Heart left ventricle (tissue), 16 donors: ENCODE measurements at regions not wholly inside any gene's neighbourhood (a gene's known extent, or its start where the extent isn't known, plus 50 kb on each side); places are given as distances from the start of the nearest gene placed in this dataset.

Experiments
- ATAC-seq, 4 donors: fragments of 200-7000 bp; cut with Tn5 transposase; one replicate each; pipeline ENCODE4 v1.9.1; 2020 to 2022; ENCODE audit warnings: moderate library complexity in 4 of 4, mild to moderate bottlenecking in 3 of 4, moderate number of reproducible peaks in 1 of 4
- DNase-seq, 5 donors: peaks; one replicate each; pipeline ENCODE4 v3.0.0-alpha.2; 2020
- H3K27ac ChIP-seq, 12 donors: fragments of 200-600 bp; sonication (generic) in 4 of 12; one replicate each; pipeline versions ENCODE4 v1.5.0 to v1.8.0; 2016 to 2022; ENCODE audit warnings: mild to moderate bottlenecking in 2 of 12
- H3K27me3 ChIP-seq, 9 donors: fragments of 200-600 bp; sonication (generic) in 2 of 9; one replicate each; pipeline versions ENCODE4 v1.5.1 to v1.8.0; 2016 to 2022; ENCODE audit warnings: mild to moderate bottlenecking in 3 of 9
- H3K36me3 ChIP-seq, 9 donors: fragments of 200-600 bp; sonication (generic) in 2 of 9; one replicate each; pipeline versions ENCODE4 v1.5.0 to v1.8.0; 2018 to 2022; ENCODE audit warnings: mild to moderate bottlenecking in 2 of 9
- H3K4me1 ChIP-seq, 12 donors: fragments of 200-600 bp; sonication (generic) in 4 of 12; one replicate each; pipeline versions ENCODE4 v1.5.0 to v1.8.0; 2016 to 2022; ENCODE audit warnings: mild to moderate bottlenecking in 3 of 12
- H3K4me3 ChIP-seq, 12 donors: fragments of 200-600 bp; sonication (generic) in 4 of 12; one replicate each; pipeline versions ENCODE4 v1.5.0 to v1.8.0; 2017 to 2022; ENCODE audit warnings: mild to moderate bottlenecking in 9 of 12, moderate library complexity in 4 of 12
- H3K9me3 ChIP-seq, 12 donors: fragments of 200-600 bp; sonication (generic) in 4 of 12; one replicate each; pipeline versions ENCODE4 v1.5.0 to v1.8.0; 2016 to 2022; ENCODE audit warnings: mild to moderate bottlenecking in 1 of 12
- POLR2A ChIP-seq, 2 donors: fragments of 450-650 bp; IDR thresholded peaks; one replicate each; pipeline ENCODE4 v1.6.1; 2017; ENCODE audit warnings: antibody characterized with exemption in 2 of 2, mild to moderate bottlenecking in 2 of 2, moderate library complexity in 2 of 2
- WGBS, 4 donors: extraction: QIAGEN DNeasy Blood & Tissue Kit in 2 of 4; methylation state at CpG; one replicate each; pipeline versions ENCODE4 v1.1.5 to v1.1.7; 2013 to 2018; 5-methylcytosine and 5-hydroxymethylcytosine counted together
- intact Hi-C, 10 donors: fragments of 100-400 bp; cut with DNase I; formaldehyde crosslinking; loops; one replicate each; pipeline versions ENCODE4 v1.11.1 to v1.14.2; 2022
- TF ChIP-seq, protein P1 (sequence below), 12 donors: fragments of 200-600 bp; sonication (generic) in 4 of 12; IDR thresholded peaks; one replicate each; pipeline versions ENCODE4 v1.5.0 to v1.8.0; 2018 to 2022; ENCODE audit warnings: antibody characterized with exemption in 12 of 12, mild to moderate bottlenecking in 5 of 12
- donor health status: ischemic (EF 13 %, LVEDD 7.1; RV severe dilation, severe dysfunction).
- donor health status: healthy with polysubstance abuse.
- donor health status: DM: no; HTN: yes; CAD: no.
- donor health status: DM: no; HTN: no; CAD: no.
- donor health status: ischemic (EF 25% LVEDD 6.9; RV normal size, moderate dysfunction).
- donor health status: ischemic (EF 25% LVEDD 5.7; RV mildly dilated, moderate dysfunction).
- donor health status: healthy.
- donor health status: DM: yes; HTN: yes; CAD: no.
- donor health status: ischemic (EF 35%, LVEDD 5.7; RV mildly dilated, moderate dysfunction).
- donor health status: nonischemic (EF 11% LVEDD 7.7; RV severe dilation, severe dysfunction).
- donor health status: DM: yes; HTN: yes; CAD: no.
- donor health status: PGD.
- donor health status: ischemic (EF 29% LVEDD 5.4; RV normal size, mild dysfunction).
- donor health status: nonischemic (EF 23%, LVEDD 6.1; RV moderate dilation, normal function).

DNA sequence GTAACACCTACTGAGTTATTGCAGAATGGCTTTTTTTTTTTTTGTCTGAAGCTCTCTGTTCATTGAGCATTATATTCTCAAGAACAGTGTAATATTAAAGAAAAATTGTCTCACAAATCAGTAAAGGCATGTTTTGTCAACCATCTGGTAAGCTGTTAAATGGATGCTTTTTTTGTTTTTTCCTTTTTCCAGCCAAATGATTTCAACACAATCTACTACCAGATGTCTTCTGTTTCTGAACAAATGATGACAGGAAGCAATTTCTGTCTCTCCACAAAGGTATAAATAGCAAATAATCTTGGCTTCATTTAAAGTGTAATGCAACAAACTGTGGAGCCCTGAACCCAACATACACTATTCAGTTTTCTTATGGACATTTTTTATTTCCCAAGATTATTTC lies 78.6 kb upstream of the RGS2 start:
- peak in 1 of 4 donors; percentile 43 for ATAC-seq
- no peak overlapping the region for H3K4me3 ChIP-seq
- H3K4me1 ChIP-seq = peaks cover 0 to 16% (median 10%) of the 10 kb centered on the region in 12 donors
- DNase-seq = no peak
- H3K27ac ChIP-seq = no peak overlapping the region
- TF ChIP-seq POLR2A (IDR thresholded peaks at IDR 0.05) = no peak
- TF ChIP-seq, protein P1, sequence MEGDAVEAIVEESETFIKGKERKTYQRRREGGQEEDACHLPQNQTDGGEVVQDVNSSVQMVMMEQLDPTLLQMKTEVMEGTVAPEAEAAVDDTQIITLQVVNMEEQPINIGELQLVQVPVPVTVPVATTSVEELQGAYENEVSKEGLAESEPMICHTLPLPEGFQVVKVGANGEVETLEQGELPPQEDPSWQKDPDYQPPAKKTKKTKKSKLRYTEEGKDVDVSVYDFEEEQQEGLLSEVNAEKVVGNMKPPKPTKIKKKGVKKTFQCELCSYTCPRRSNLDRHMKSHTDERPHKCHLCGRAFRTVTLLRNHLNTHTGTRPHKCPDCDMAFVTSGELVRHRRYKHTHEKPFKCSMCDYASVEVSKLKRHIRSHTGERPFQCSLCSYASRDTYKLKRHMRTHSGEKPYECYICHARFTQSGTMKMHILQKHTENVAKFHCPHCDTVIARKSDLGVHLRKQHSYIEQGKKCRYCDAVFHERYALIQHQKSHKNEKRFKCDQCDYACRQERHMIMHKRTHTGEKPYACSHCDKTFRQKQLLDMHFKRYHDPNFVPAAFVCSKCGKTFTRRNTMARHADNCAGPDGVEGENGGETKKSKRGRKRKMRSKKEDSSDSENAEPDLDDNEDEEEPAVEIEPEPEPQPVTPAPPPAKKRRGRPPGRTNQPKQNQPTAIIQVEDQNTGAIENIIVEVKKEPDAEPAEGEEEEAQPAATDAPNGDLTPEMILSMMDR (IDR thresholded peaks at IDR 0.05) = no peak
- intact Hi-C loops = no loop called here
- peaks cover 0 to 5% (median 0%) of the 10 kb centered on the region in 12 donors for H3K9me3 ChIP-seq
- H3K36me3 ChIP-seq = no peaks in the 10 kb centered on the region
- no peaks in the 10 kb centered on the region for H3K27me3 ChIP-seq

DNA sequence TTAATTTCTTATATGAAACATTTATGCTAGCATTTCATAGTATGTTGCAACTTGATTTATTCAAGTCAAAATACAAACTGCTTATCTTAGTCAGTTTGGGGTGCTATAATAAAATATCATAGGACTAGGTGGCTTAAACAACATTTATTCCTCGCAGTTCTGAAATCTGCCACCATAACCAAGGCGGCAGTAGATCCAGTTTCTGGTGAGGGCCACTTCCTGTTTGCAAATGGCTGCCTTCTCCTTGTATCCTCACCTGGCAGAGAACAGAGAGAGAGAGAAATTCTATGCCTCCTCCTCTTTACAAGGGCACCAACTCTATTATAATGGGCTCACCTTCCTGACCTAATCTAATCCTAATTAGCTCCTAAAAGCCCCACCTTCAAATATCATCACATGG lies 76.1 kb upstream of the RGS2 start:
- 94 to 100% (median 98%) methylated on average over 2 of the region's 2 CpGs for WGBS, 4 donors
- Histone ChIP-seq H3K36me3 (no peaks in the 10 kb centered on the region), H3K4me3 (no peak overlapping the region), H3K9me3 (peaks cover 0 to 5% (median 0%) of the 10 kb centered on the region in 12 donors), H3K27me3 (no peaks in the 10 kb centered on the region), H3K4me1 (peaks cover 0 to 16% (median 10%) of the 10 kb centered on the region in 12 donors), H3K27ac (no peak overlapping the region)
- DNase-seq (no peak), ATAC-seq (no peak)
- TF ChIP-seq, protein P1 (IDR thresholded peaks at IDR 0.05) = peak in 1 of 12 donors; percentile 6
- TF ChIP-seq POLR2A (IDR thresholded peaks at IDR 0.05) = no peak
- intact Hi-C loops = no loop called here

DNA sequence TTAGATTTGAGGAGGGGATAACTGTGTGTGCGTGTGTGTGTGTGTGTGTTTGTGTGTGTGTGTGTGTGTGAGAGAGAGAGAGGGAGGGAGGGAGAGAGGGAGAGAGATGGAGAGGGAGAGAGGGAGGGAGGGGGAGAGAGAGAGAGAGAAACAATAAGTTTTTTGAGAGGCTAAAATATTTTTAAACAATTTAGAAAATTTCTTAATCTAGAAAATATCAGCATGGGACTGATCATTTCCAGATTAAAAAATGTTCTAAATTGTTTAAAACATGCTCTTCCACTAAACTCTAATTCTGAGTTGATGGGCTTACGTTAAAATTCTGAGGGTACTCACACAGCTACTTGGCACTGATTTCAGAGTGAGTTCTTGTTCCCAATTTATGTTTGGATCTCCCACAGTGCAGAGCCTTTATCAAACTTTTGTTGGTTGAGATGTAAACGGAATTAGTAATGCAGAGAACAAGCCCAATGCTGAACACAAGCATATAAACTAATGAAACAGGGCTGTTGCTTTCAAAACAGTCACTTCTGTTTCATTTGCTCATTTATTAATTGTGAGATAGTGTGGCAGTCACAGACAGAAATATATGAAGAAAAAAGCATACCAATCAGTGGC lies 73.4 kb upstream of the RGS2 start:
- peaks cover 0 to 4% (median 0%) of the 10 kb centered on the region in 12 donors for H3K9me3 ChIP-seq
- WGBS, 4 donors = 73 to 84% (median 80%) methylated on average over 3 of the region's 3 CpGs
- TF ChIP-seq, protein P1 (IDR thresholded peaks at IDR 0.05) = no peak
- TF ChIP-seq POLR2A (IDR thresholded peaks at IDR 0.05) = no peak
- ATAC-seq (no peak), DNase-seq (no peak)
- intact Hi-C loops = no loop called here
- no peaks in the 10 kb centered on the region for H3K36me3 ChIP-seq
- peaks cover 0 to 2% (median 0%) of the 10 kb centered on the region in 12 donors for H3K4me1 ChIP-seq
- H3K27me3 ChIP-seq = no peaks in the 10 kb centered on the region
- no peak overlapping the region for H3K27ac ChIP-seq
- no peak overlapping the region for H3K4me3 ChIP-seq

DNA sequence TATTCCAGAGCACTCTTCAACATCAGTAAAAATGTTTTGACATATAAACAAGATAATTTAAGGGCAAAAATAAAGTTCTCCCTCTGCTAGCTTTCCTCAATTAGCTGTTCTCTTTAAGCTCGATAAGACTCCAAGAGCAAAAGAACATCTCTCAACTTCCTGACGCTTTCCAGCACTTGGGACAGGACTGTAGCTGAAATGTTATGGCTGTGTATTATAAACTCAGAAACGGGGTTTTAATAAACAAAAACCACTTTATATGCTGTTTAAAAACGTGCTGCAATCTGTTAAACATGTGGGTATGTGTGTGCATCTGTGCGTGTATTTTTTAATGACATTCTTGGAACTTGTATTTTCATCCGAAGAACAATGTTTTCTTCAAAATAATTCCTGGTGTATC lies 71.5 kb upstream of the RGS2 start:
- no peak overlapping the region for H3K4me3 ChIP-seq
- no peaks in the 10 kb centered on the region for H3K4me1 ChIP-seq
- TF ChIP-seq, protein P1 (IDR thresholded peaks at IDR 0.05) = no peak
- no peak for TF ChIP-seq POLR2A (IDR thresholded peaks at IDR 0.05)
- DNase-seq = no peak
- WGBS, 4 donors = 60 to 73% (median 64%) methylated on average over 6 of the region's 6 CpGs
- no peak for ATAC-seq
- H3K36me3 ChIP-seq = no peaks in the 10 kb centered on the region
- no peak overlapping the region for H3K27ac ChIP-seq
- intact Hi-C loops = no loop called here
- peaks cover 0 to 9% (median 0%) of the 10 kb centered on the region in 12 donors for H3K9me3 ChIP-seq
- H3K27me3 ChIP-seq = no peaks in the 10 kb centered on the region
